HEK293 (cell line): ENCODE measurements at regions not wholly inside any gene's neighbourhood (a gene's known extent, or its start where the extent isn't known, plus 50 kb on each side); places are given as distances from the start of the nearest gene placed in this dataset.

Experiments used
- CTCF ChIA-PET: fragments of 350-600 bp; formaldehyde crosslinking; extraction: SDS; loops from one replicate; lab custom pipeline; 2021; ENCODE audit warnings: antibody characterized with exemption; lab: Yijun Ruan, JAX
- POLR2A ChIA-PET: fragments of 300-600 bp; formaldehyde crosslinking; extraction: SDS; loops from one replicate; lab custom pipeline; 2020; ENCODE audit warnings: antibody characterized with exemption, inconsistent platforms; lab: Yijun Ruan, JAX
- H3K27ac ChIP-seq: fragments of 200-500 bp; sonication (Bioruptor generic); 2 replicates; pipeline ENCODE4 v1.5.1; 2014; ENCODE audit warnings: low read depth, low read length, control low read depth, inconsistent platforms; ENCODE audit errors: extremely low read depth
- H3K36me3 ChIP-seq, 2 experiments: fragments of 200-500 bp in 1 of 2; sonication (Bioruptor generic) in 1 of 2; 1 replicate in 1 of 2; 2 replicates in 1 of 2; pipeline ENCODE4 v1.5.1; 2014 to 2017; ENCODE audit warnings: inconsistent platforms in 2 of 2, low read length in 2 of 2; ENCODE audit not compliant: control insufficient read depth in 2 of 2, insufficient read depth in 1 of 2
- H3K4me1 ChIP-seq: fragments of 200-500 bp; sonication (Bioruptor generic); 2 replicates; pipeline ENCODE4 v1.5.1; 2014; ENCODE audit warnings: mild to moderate bottlenecking, low read length, inconsistent platforms; ENCODE audit not compliant: control insufficient read depth, insufficient read depth
- H3K4me3 ChIP-seq: 2 replicates; pipeline ENCODE4 v1.5.1; 2011; ENCODE audit warnings: low read depth, mild to moderate bottlenecking, control low read depth, low read length, moderate library complexity
- H3K9me3 ChIP-seq: fragments of 200-500 bp; sonication (Bioruptor generic); 2 replicates; pipeline ENCODE4 v1.5.1; 2014; ENCODE audit warnings: low read depth, low read length, inconsistent platforms; ENCODE audit not compliant: control insufficient read depth, insufficient read depth
- GLIS2 ChIP-seq: fragments of 450-650 bp; formaldehyde crosslinking; IDR thresholded peaks from 2 replicates; pipeline ENCODE4 v1.5.1; 2016; ENCODE audit warnings: missing biosample characterization, missing genetic modification characterization
- KLF7 ChIP-seq: fragments of 450-650 bp; formaldehyde crosslinking; IDR thresholded peaks from 2 replicates; pipeline ENCODE4 v1.5.1; 2016; ENCODE audit warnings: missing biosample characterization, missing genetic modification characterization, borderline replicate concordance
- PRDM10 ChIP-seq: fragments of 450-650 bp; formaldehyde crosslinking; IDR thresholded peaks from 2 replicates; pipeline ENCODE4 v1.5.1; 2016; ENCODE audit warnings: missing biosample characterization, missing genetic modification characterization
- PRDM6 ChIP-seq: fragments of 450-650 bp; formaldehyde crosslinking; IDR thresholded peaks from 2 replicates; pipeline ENCODE4 v1.5.1; 2017; ENCODE audit warnings: missing biosample characterization, missing genetic modification characterization
- SALL2 ChIP-seq: fragments of 450-650 bp; formaldehyde crosslinking; IDR thresholded peaks from 2 replicates; pipeline ENCODE4 v1.5.0; 2017; ENCODE audit warnings: missing biosample characterization, mild to moderate bottlenecking, missing genetic modification characterization, borderline replicate concordance
- SCRT1 ChIP-seq: fragments of 450-650 bp; formaldehyde crosslinking; IDR thresholded peaks from 2 replicates; pipeline ENCODE4 v1.5.1; 2016; ENCODE audit warnings: missing biosample characterization, missing genetic modification characterization, borderline replicate concordance
- TSHZ1 ChIP-seq: fragments of 450-650 bp; formaldehyde crosslinking; IDR thresholded peaks from 2 replicates; pipeline ENCODE4 v1.5.1; 2016; ENCODE audit warnings: missing biosample characterization, missing genetic modification characterization, borderline replicate concordance
- WT1 ChIP-seq: fragments of 450-650 bp; formaldehyde crosslinking; IDR thresholded peaks from 2 replicates; pipeline ENCODE4 v1.5.1; 2016; ENCODE audit warnings: missing biosample characterization, missing genetic modification characterization
- ZBTB20 ChIP-seq: fragments of 450-650 bp; formaldehyde crosslinking; IDR thresholded peaks from 2 replicates; pipeline ENCODE4 v1.5.1; 2016; ENCODE audit warnings: missing biosample characterization, missing genetic modification characterization
- ZBTB48 ChIP-seq: fragments of 450-650 bp; formaldehyde crosslinking; IDR thresholded peaks from 2 replicates; pipeline ENCODE4 v1.5.1; 2016; ENCODE audit warnings: missing biosample characterization, missing genetic modification characterization
- ZNF175 ChIP-seq: fragments of 450-650 bp; formaldehyde crosslinking; IDR thresholded peaks from 2 replicates; pipeline ENCODE4 v1.5.1; 2016; ENCODE audit warnings: missing biosample characterization, missing genetic modification characterization
- ZNF26 ChIP-seq: fragments of 450-650 bp; formaldehyde crosslinking; IDR thresholded peaks from 2 replicates; pipeline ENCODE4 v1.5.1; 2016; ENCODE audit warnings: missing biosample characterization, missing genetic modification characterization
- ZNF362 ChIP-seq: fragments of 450-650 bp; formaldehyde crosslinking; IDR thresholded peaks from 2 replicates; pipeline ENCODE4 v1.5.1; 2016; ENCODE audit warnings: missing biosample characterization, missing genetic modification characterization
- ZNF501 ChIP-seq: fragments of 450-650 bp; formaldehyde crosslinking; IDR thresholded peaks from 2 replicates; pipeline ENCODE4 v1.5.1; 2016; ENCODE audit warnings: missing biosample characterization, missing genetic modification characterization
- ZNF513 ChIP-seq: fragments of 450-650 bp; IDR thresholded peaks from 2 replicates; pipeline ENCODE4 v1.5.1; 2018; ENCODE audit warnings: missing biosample characterization, missing genetic modification characterization
- ZNF549 ChIP-seq: fragments of 450-650 bp; IDR thresholded peaks from 2 replicates; pipeline ENCODE4 v1.5.1; 2018; ENCODE audit warnings: missing biosample characterization, missing genetic modification characterization, mild to moderate bottlenecking, inconsistent platforms, moderate library complexity
- ZNF571 ChIP-seq: fragments of 450-650 bp; formaldehyde crosslinking; IDR thresholded peaks from 2 replicates; pipeline ENCODE4 v1.5.0; 2017; ENCODE audit warnings: missing biosample characterization, missing genetic modification characterization
- ZSCAN16 ChIP-seq: fragments of 450-650 bp; formaldehyde crosslinking; IDR thresholded peaks from 2 replicates; pipeline ENCODE4 v1.5.1; 2016; ENCODE audit warnings: missing biosample characterization, missing genetic modification characterization
- ZSCAN18 ChIP-seq: fragments of 450-650 bp; formaldehyde crosslinking; IDR thresholded peaks from 2 replicates; pipeline ENCODE4 v1.5.1; 2016; ENCODE audit warnings: missing biosample characterization, missing genetic modification characterization
- ZSCAN23 ChIP-seq: fragments of 450-650 bp; formaldehyde crosslinking; IDR thresholded peaks from 2 replicates; pipeline ENCODE4 v1.5.1; 2016; ENCODE audit warnings: missing biosample characterization, missing genetic modification characterization

GRCh38 chr12:24069532-24070395, 120.3 kb upstream of the SOX5 start (continued):
- TF ChIP-seq KLF7 (tag by site-specific recombination): peak; percentile 31; the same call in 1 of the 2 replicates
- TF ChIP-seq SALL2 (tag by site-specific recombination): no peak
- TF ChIP-seq SCRT1 (tag by site-specific recombination): no peak
- TF ChIP-seq ZBTB48 (tag by site-specific recombination): no peak
- 0 out of 2 replicates have a peak, but pooled peaks have one; percentile 19 for TF ChIP-seq ZSCAN16 (tag by site-specific recombination)
- TF ChIP-seq ZNF501 (tag by site-specific recombination): peak; percentile 73
- 0 out of 2 replicates have a peak, but pooled peaks have one; percentile 34 for TF ChIP-seq TSHZ1
- no peak for TF ChIP-seq ZSCAN18

GRCh38 chr12:24066865-24067264, 117.4 kb upstream of the SOX5 start:
- ChIA-PET CTCF (interaction anchor here (0.6 kb wide), 1 partner anchor 897 kb away, joined by 3 read pairs; no protein-coding TSS in a partner anchor), POLR2A (no interaction called here)
- H3K9me3 ChIP-seq: no peaks in the 10 kb centered on the region
- H3K36me3 ChIP-seq: no peaks in the 10 kb centered on the region
- no peak overlapping the region for H3K27ac ChIP-seq
- H3K4me3 ChIP-seq: no peak overlapping the region
- peaks cover 25% of the 10 kb centered on the region for H3K4me1 ChIP-seq
- TF ChIP-seq SALL2 (tag by site-specific recombination) (no peak), ZNF175 (no peak), GLIS2 (tag by site-specific recombination) (no peak), ZBTB20 (tag by site-specific recombination) (no peak), WT1 (0 out of 2 replicates have a peak, but pooled peaks have one; percentile 19), ZNF549 (no peak), ZNF513 (tag by site-specific recombination) (no peak), PRDM10 (tag by site-specific recombination) (peak; percentile 51), PRDM6 (tag by site-specific recombination) (peak; percentile 84), ZSCAN23 (tag by site-specific recombination) (no peak), ZNF26 (tag by site-specific recombination) (no peak), ZNF571 (tag by site-specific recombination) (no peak), ZNF362 (tag by site-specific recombination) (no peak)
